ENCODE measurements at regions not wholly inside any gene's neighbourhood (a gene's known extent, or its start where the extent isn't known, plus 50 kb on each side); places are given as distances from the start of the nearest gene placed in this dataset.
A peak's percentile ranks its signal among the peaks of the same experiment; 100 is the strongest.

GRCh38 chr18:73647391-73647790 lies 500.2 kb downstream of the FBXO15 start:
- intact Hi-C loops (cut with micrococcal nuclease) = no loop called here
- CTCF ChIA-PET = interaction anchor here (0.6 to 1.6 kb wide), 3 partner anchors 28 to 332 kb away, joined by 4 to 5 read pairs (median 4); no protein-coding TSS in a partner anchor
- BruUV-seq (replicated peaks) = no TSS peak
- Mint-ChIP-seq H3K4me1 (ENCODE audit: insufficient read depth, unreplicated experiment) (peaks cover 22% of the 10 kb centered on the region), H3K27me3 (ENCODE audit: insufficient read depth, unreplicated experiment) (no peaks in the 10 kb centered on the region), H3K4me3 (ENCODE audit: unreplicated experiment) (no peak overlapping the region), H3K27ac (ENCODE audit: low read depth, unreplicated experiment) (peak overlapping the region; percentile 63), H3K9me3 (ENCODE audit: unreplicated experiment) (no peaks in the 10 kb centered on the region), H3K36me3 (ENCODE audit: insufficient read depth, unreplicated experiment) (no peaks in the 10 kb centered on the region)
- DNase-seq (ENCODE audit: unreplicated experiment) = no peak
- POLR2A ChIA-PET = interaction anchor here (0.6 to 5.6 kb wide), 7 partner anchors 9 to 571 kb away, joined by 3 to 34 read pairs (median 5); no protein-coding TSS in a partner anchor
- TF ChIP-seq, protein P1, sequence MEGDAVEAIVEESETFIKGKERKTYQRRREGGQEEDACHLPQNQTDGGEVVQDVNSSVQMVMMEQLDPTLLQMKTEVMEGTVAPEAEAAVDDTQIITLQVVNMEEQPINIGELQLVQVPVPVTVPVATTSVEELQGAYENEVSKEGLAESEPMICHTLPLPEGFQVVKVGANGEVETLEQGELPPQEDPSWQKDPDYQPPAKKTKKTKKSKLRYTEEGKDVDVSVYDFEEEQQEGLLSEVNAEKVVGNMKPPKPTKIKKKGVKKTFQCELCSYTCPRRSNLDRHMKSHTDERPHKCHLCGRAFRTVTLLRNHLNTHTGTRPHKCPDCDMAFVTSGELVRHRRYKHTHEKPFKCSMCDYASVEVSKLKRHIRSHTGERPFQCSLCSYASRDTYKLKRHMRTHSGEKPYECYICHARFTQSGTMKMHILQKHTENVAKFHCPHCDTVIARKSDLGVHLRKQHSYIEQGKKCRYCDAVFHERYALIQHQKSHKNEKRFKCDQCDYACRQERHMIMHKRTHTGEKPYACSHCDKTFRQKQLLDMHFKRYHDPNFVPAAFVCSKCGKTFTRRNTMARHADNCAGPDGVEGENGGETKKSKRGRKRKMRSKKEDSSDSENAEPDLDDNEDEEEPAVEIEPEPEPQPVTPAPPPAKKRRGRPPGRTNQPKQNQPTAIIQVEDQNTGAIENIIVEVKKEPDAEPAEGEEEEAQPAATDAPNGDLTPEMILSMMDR (IDR thresholded peaks at IDR 0.05; ENCODE audit: unreplicated experiment) = no peak

GRCh38 chr18:73646772-73647171 lies 500.9 kb downstream of the FBXO15 start:
- BruUV-seq (replicated peaks) = no TSS peak
- peak overlapping the region; percentile 63 for H3K27ac Mint-ChIP-seq (ENCODE audit: low read depth, unreplicated experiment)
- no peaks in the 10 kb centered on the region for H3K36me3 Mint-ChIP-seq (ENCODE audit: insufficient read depth, unreplicated experiment)
- POLR2A ChIA-PET = interaction anchor here (0.6 to 5.6 kb wide), 9 partner anchors 8 to 570 kb away, joined by 3 to 34 read pairs (median 5); no protein-coding TSS in a partner anchor
- H3K4me3 Mint-ChIP-seq (ENCODE audit: unreplicated experiment) = peak overlapping the region; percentile 12
- intact Hi-C loops (cut with micrococcal nuclease) = no loop called here
- H3K4me1 Mint-ChIP-seq (ENCODE audit: insufficient read depth, unreplicated experiment) = peaks cover 22% of the 10 kb centered on the region
- CTCF ChIA-PET = interaction anchor here (0.6 to 0.7 kb wide), 2 partner anchors 802 to 945 kb away, joined by 3 read pairs; no protein-coding TSS in a partner anchor
- TF ChIP-seq, protein P1 (IDR thresholded peaks at IDR 0.05; ENCODE audit: unreplicated experiment) = no peak
- DNase-seq (ENCODE audit: unreplicated experiment) = peak; percentile 60
- no peaks in the 10 kb centered on the region for H3K9me3 Mint-ChIP-seq (ENCODE audit: unreplicated experiment)
- H3K27me3 Mint-ChIP-seq (ENCODE audit: insufficient read depth, unreplicated experiment) = no peaks in the 10 kb centered on the region

GRCh38 chr18:73646196-73646595 lies 501.4 kb downstream of the FBXO15 start:
- TF ChIP-seq, protein P1 (IDR thresholded peaks at IDR 0.05; ENCODE audit: unreplicated experiment) = no peak
- CTCF ChIA-PET = interaction anchor here (0.6 to 1.3 kb wide), 2 partner anchors 196 to 945 kb away, joined by 3 to 6 read pairs; no protein-coding TSS in a partner anchor
- Mint-ChIP-seq H3K9me3 (ENCODE audit: unreplicated experiment) (no peaks in the 10 kb centered on the region), H3K27me3 (ENCODE audit: insufficient read depth, unreplicated experiment) (no peaks in the 10 kb centered on the region), H3K4me1 (ENCODE audit: insufficient read depth, unreplicated experiment) (peaks cover 22% of the 10 kb centered on the region), H3K36me3 (ENCODE audit: insufficient read depth, unreplicated experiment) (no peaks in the 10 kb centered on the region), H3K4me3 (ENCODE audit: unreplicated experiment) (peak overlapping the region; percentile 12), H3K27ac (ENCODE audit: low read depth, unreplicated experiment) (peak overlapping the region; percentile 63)
- no TSS peak for BruUV-seq (replicated peaks)
- peak; percentile 62 for DNase-seq (ENCODE audit: unreplicated experiment)
- POLR2A ChIA-PET = interaction anchor here (1.2 to 5.6 kb wide), 5 partner anchors 8 to 31 kb away, joined by 3 to 34 read pairs (median 5); no protein-coding TSS in a partner anchor
- intact Hi-C loops (cut with micrococcal nuclease) = no loop called here

DNA sequence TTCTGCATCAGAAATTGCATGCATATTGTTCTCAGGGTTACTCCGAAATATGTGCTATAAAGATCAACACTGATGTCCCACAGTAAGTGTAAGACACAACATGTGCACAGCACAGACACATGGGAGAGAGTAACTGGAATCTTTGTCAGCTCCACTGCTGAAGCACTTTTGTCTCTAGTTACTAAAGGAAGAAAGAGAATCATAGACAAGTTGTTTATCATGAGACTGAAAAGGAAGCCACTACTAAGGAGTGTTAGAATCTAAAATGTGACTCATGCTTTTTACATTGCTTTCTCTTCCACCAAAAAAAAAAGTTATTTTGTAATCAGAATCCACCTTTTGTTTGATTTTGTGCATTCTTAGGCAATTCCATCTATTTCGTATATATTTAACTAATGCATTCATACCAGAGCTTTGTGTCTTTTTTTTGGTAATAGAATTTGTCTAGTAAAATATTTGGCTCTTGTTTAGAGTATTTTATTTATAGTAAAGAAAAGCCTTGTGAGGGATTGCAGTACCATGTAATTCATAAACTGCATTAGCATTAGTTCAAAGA lies 502.4 kb downstream of the FBXO15 start:
- BruUV-seq (replicated peaks) = no TSS peak
- TF ChIP-seq, protein P1 (IDR thresholded peaks at IDR 0.05; ENCODE audit: unreplicated experiment) = no peak
- Mint-ChIP-seq H3K27me3 (ENCODE audit: insufficient read depth, unreplicated experiment) (no peaks in the 10 kb centered on the region), H3K4me3 (ENCODE audit: unreplicated experiment) (no peak overlapping the region), H3K9me3 (ENCODE audit: unreplicated experiment) (no peaks in the 10 kb centered on the region), H3K4me1 (ENCODE audit: insufficient read depth, unreplicated experiment) (peaks cover 22% of the 10 kb centered on the region), H3K27ac (ENCODE audit: low read depth, unreplicated experiment) (peak overlapping the region; percentile 17), H3K36me3 (ENCODE audit: insufficient read depth, unreplicated experiment) (no peaks in the 10 kb centered on the region)
- intact Hi-C loops (cut with micrococcal nuclease) = no loop called here
- CTCF ChIA-PET = interaction anchor here (0.6 to 1.3 kb wide), 3 partner anchors 187 to 228 kb away, joined by 3 to 6 read pairs (median 4); no protein-coding TSS in a partner anchor
- POLR2A ChIA-PET = interaction anchor here (0.6 to 5.6 kb wide), 5 partner anchors 9 to 142 kb away, joined by 3 to 34 read pairs (median 4); no protein-coding TSS in a partner anchor
- peak; percentile 35 for DNase-seq (ENCODE audit: unreplicated experiment)

Data from MCF 10A (cell line).